IMR-90 (cell line): ENCODE measurements at regions not wholly inside any gene's neighbourhood (a gene's known extent, or its start where the extent isn't known, plus 50 kb on each side); places are given as distances from the start of the nearest gene placed in this dataset.

Experiments
- ATAC-seq: fragments of 200-7000 bp; cut with Tn5 transposase; 2 replicates; pipeline ENCODE4 v1.9.1; 2020; ENCODE audit warnings: low read depth, mild to moderate bottlenecking, moderate library complexity
- BruUV-seq: library from RNA; stranded (reverse); fragments of 400-500 nt; replicated peaks from 2 replicates; lab custom pipeline; 2021; lab: Mats Ljungman, UMichigan
- CTCF ChIA-PET: fragments of 300-600 bp; formaldehyde crosslinking; extraction: SDS; loops from one replicate; lab custom pipeline; 2021; ENCODE audit warnings: antibody characterized with exemption; lab: Yijun Ruan, JAX
- POLR2A ChIA-PET: fragments of 300-600 bp; sonication (Branson Sonifier 250); formaldehyde crosslinking; loops from one replicate; lab custom pipeline; 2022; ENCODE audit warnings: antibody characterized with exemption; ENCODE audit not compliant: unreplicated experiment; lab: Charles Lee
- DNase-seq: peaks from one replicate; pipeline ENCODE4 v3.0.0; 2013
- H2AFZ ChIP-seq: replicated peaks from 2 replicates; pipeline ENCODE3; 2013; ENCODE audit warnings: low read length, mild to moderate bottlenecking; ENCODE audit not compliant: poor library complexity
- H2AK5ac ChIP-seq: 2 replicates; pipeline ENCODE4 v1.6.1; 2013; ENCODE audit warnings: low read depth, low read length, inconsistent platforms
- H2AK9ac ChIP-seq: replicated peaks from 2 replicates; pipeline ENCODE3; 2013; ENCODE audit warnings: mild to moderate bottlenecking, low read depth, low read length, moderate library complexity; ENCODE audit not compliant: poor library complexity
- H2BK120ac ChIP-seq: 2 replicates; pipeline ENCODE4 v1.6.1; 2013; ENCODE audit warnings: low read depth, low read length, inconsistent platforms
- H2BK15ac ChIP-seq: 3 replicates; pipeline ENCODE4 v1.6.1; 2013; ENCODE audit warnings: low read depth, low read length, inconsistent platforms
- H2BK20ac ChIP-seq: 2 replicates; pipeline ENCODE4 v1.6.1; 2013; ENCODE audit warnings: low read depth, mild to moderate bottlenecking, inconsistent platforms, low read length, moderate library complexity
- H2BK5ac ChIP-seq: 2 replicates; pipeline ENCODE4 v1.6.1; 2013; ENCODE audit warnings: mild to moderate bottlenecking, low read depth, low read length, inconsistent platforms; ENCODE audit not compliant: poor library complexity, severe bottlenecking
- H3K14ac ChIP-seq: replicated peaks from 2 replicates; pipeline ENCODE4 v1.6.1; 2013; ENCODE audit warnings: low read depth, low read length, inconsistent platforms
- H3K18ac ChIP-seq: 2 replicates; pipeline ENCODE4 v1.6.1; 2013; ENCODE audit warnings: low read depth, low read length, control low read depth
- H3K23ac ChIP-seq: 2 replicates; pipeline ENCODE4 v1.6.1; 2013; ENCODE audit warnings: low read depth, low read length, inconsistent platforms
- H3K27ac ChIP-seq: 2 replicates; pipeline ENCODE4 v1.5.1; 2013; ENCODE audit warnings: mild to moderate bottlenecking, control low read depth, low read length; ENCODE audit not compliant: insufficient read depth
- H3K27me3 ChIP-seq: 2 replicates; pipeline ENCODE4 v1.6.1; 2013; ENCODE audit warnings: low read length; ENCODE audit not compliant: control insufficient read depth, insufficient read depth
- H3K36me3 ChIP-seq: 2 replicates; pipeline ENCODE4 v1.6.1; 2013; ENCODE audit warnings: low read length, mixed read lengths; ENCODE audit not compliant: control insufficient read depth, insufficient read depth
- H3K4ac ChIP-seq: 2 replicates; pipeline ENCODE4 v1.6.1; 2013; ENCODE audit warnings: low read depth, low read length, inconsistent platforms
- H3K4me1 ChIP-seq: 2 replicates; pipeline ENCODE4 v1.6.1; 2013; ENCODE audit warnings: low read length, mixed read lengths; ENCODE audit not compliant: control insufficient read depth, insufficient read depth
- H3K4me2 ChIP-seq: 2 replicates; pipeline ENCODE4 v1.6.1; 2013; ENCODE audit warnings: low read depth, mild to moderate bottlenecking, control low read depth, low read length, moderate library complexity
- H3K4me3 ChIP-seq: 2 replicates; pipeline ENCODE4 v1.5.1; 2013; ENCODE audit warnings: low read depth, mild to moderate bottlenecking, control low read depth, low read length, moderate library complexity; ENCODE audit not compliant: insufficient read depth
- H3K56ac ChIP-seq: 2 replicates; pipeline ENCODE4 v1.6.1; 2013; ENCODE audit warnings: low read length, inconsistent platforms; ENCODE audit not compliant: insufficient read depth; ENCODE audit errors: extremely low read depth
- H3K79me1 ChIP-seq, 2 experiments: 2 replicates each; pipeline ENCODE4 v1.6.1; 2013; ENCODE audit warnings: low read length in 2 of 2, inconsistent platforms in 1 of 2, low read depth in 1 of 2
- H3K9ac ChIP-seq: 2 replicates; pipeline ENCODE4 v1.6.1; 2013; ENCODE audit warnings: low read depth, low read length, control low read depth
- H3K9me1 ChIP-seq: 2 replicates; pipeline ENCODE4 v1.6.1; 2013; ENCODE audit warnings: low read length, inconsistent platforms; ENCODE audit not compliant: insufficient read depth
- H3K9me3 ChIP-seq: 2 replicates; pipeline ENCODE4 v1.6.1; 2013; ENCODE audit warnings: low read length; ENCODE audit not compliant: control insufficient read depth, insufficient read depth
- H4K20me1 ChIP-seq: 2 replicates; pipeline ENCODE4 v1.6.1; 2013; ENCODE audit warnings: low read length, inconsistent platforms; ENCODE audit not compliant: insufficient read depth
- H4K5ac ChIP-seq: 2 replicates; pipeline ENCODE4 v1.6.1; 2013; ENCODE audit warnings: mild to moderate bottlenecking, low read depth, low read length, control low read depth
- H4K8ac ChIP-seq, 2 experiments: 2 replicates each; pipeline ENCODE4 v1.6.1; 2013; ENCODE audit warnings: low read depth in 2 of 2, low read length in 2 of 2, control low read depth in 1 of 2, inconsistent platforms in 1 of 2
- H4K91ac ChIP-seq: 2 replicates; pipeline ENCODE4 v1.6.1; 2013; ENCODE audit warnings: low read depth, low read length, inconsistent platforms; ENCODE audit not compliant: insufficient read depth
- BHLHE40 ChIP-seq: fragments of 150-350 bp; IDR thresholded peaks from 2 replicates; pipeline ENCODE4 v1.6.1; 2016; ENCODE audit warnings: mild to moderate bottlenecking, low read depth, low read length
- SMC3 ChIP-seq: fragments of 150-350 bp; IDR thresholded peaks from 2 replicates; pipeline ENCODE4 v1.6.1; 2016; ENCODE audit warnings: low read depth, mild to moderate bottlenecking, antibody characterized with exemption, low read length, moderate library complexity
- WGBS, 2 experiments: methylation state at CpG; one replicate each; pipeline versions ENCODE4 v1.1.5 to v1.1.7; 2013; ENCODE audit warnings: missing lambda C conversion rate in 2 of 2; ENCODE audit not compliant: insufficient read length in 1 of 2; ENCODE audit errors: extremely low coverage in 2 of 2; 5-methylcytosine and 5-hydroxymethylcytosine counted together
- dilution Hi-C: fragments of 300-500 bp; cut with HindIII; formaldehyde crosslinking; loops from one replicate; pipeline ENCODE4 v1.14.3; 2018; ENCODE audit warnings: low sequenced_read_pairs; ENCODE audit not compliant: unreplicated experiment
- in situ Hi-C: fragments of 300-500 bp; cut with MboI; formaldehyde crosslinking; loops from 3 replicates; pipeline ENCODE4 v1.14.3; 2019; ENCODE audit warnings: low sequenced_read_pairs, inconsistent platforms, mixed read lengths
- intact Hi-C: fragments of 100-400 bp; cut with micrococcal nuclease; formaldehyde crosslinking; loops from 2 replicates; pipeline ENCODE4 v1.10.0; 2022

DNA sequence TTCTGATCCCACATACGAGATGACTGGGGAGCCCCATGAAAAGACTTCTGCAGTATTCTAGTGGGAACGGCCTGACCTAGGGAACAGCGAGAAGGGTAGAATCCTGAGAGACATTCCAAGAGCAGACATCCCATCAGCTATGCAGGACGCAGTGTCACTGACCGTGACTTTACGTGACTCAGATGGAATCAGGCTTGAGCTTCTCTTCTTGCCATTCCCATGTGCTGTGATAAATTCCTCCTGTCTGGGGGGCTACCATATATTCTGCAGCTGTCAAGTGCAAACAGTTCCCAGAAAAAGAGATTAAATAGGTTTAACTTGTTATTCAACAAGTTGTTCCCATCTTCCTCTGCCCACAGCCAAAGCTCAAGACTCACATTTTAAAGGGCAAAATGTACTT lies 73.1 kb upstream of the PDE1C start:
- peaks cover 3% of the 10 kb centered on the region; the same call in 1 of the 2 replicates for H3K9me3 ChIP-seq
- peak overlapping the region; percentile 91; the same call in 1 of the 2 replicates for H3K18ac ChIP-seq
- BruUV-seq: no TSS peak
- H3K4me2 ChIP-seq: peak overlapping the region; percentile 11; the same call in 1 of the 2 replicates
- ChIA-PET POLR2A (no interaction called here), CTCF (no interaction called here)
- H3K4ac ChIP-seq: peak overlapping the region; percentile 88
- no CpG with 5 or more reads among the region's 6 CpGs for whole genome bisulfite sequencing, 2 experiments
- H2BK5ac ChIP-seq: peak overlapping the region; percentile 93
- no peak overlapping the region for H2AK9ac ChIP-seq
- no peaks in the 10 kb centered on the region for H3K79me1 ChIP-seq
- dilution Hi-C loops (no loop called here), in situ Hi-C loops (no loop called here), intact Hi-C loops (no loop called here)
- no peak overlapping the region for H3K9ac ChIP-seq
- peak overlapping the region; percentile 81; the same call in 1 of the 3 replicates for H2BK15ac ChIP-seq
- H4K20me1 ChIP-seq: no peaks in the 10 kb centered on the region
- 0 out of 2 replicates have a peak, but pooled peaks cover 7% of the 10 kb centered on the region for H3K9me1 ChIP-seq
- peak overlapping the region; percentile 55; the same call in 1 of the 2 replicates for H4K5ac ChIP-seq
- peak overlapping the region; percentile 60; the same call in 1 of the 2 replicates for H3K56ac ChIP-seq
- no peak overlapping the region; the same call in 1 of the 2 replicates for H3K23ac ChIP-seq
- H3K36me3 ChIP-seq: no peaks in the 10 kb centered on the region
- H3K4me3 ChIP-seq: no peak overlapping the region
- ATAC-seq: peak; percentile 19
- H2AK5ac ChIP-seq: peak overlapping the region; percentile 36; the same call in 1 of the 2 replicates
- H3K4me1 ChIP-seq: peaks cover 7% of the 10 kb centered on the region
- H2BK120ac ChIP-seq: peak overlapping the region; percentile 96
- 0 out of 2 replicates have a peak overlapping the region, but pooled peaks have one; percentile 43 for H3K27ac ChIP-seq
- no peaks in the 10 kb centered on the region for H3K27me3 ChIP-seq
- H2BK20ac ChIP-seq: peak overlapping the region; percentile 92
- no peak overlapping the region for H2AFZ ChIP-seq
- H4K91ac ChIP-seq: peak overlapping the region; percentile 61
- no peak for TF ChIP-seq SMC3
- 0 out of 2 replicates have a peak, but pooled peaks have one; percentile 19 for TF ChIP-seq BHLHE40
- H4K8ac ChIP-seq: peak overlapping the region; percentile 62 to 72
- H3K14ac ChIP-seq: peak overlapping the region; percentile 73
- DNase-seq: peak; percentile 32
